ENCODE measurements at regions not wholly inside any gene's neighbourhood (a gene's known extent, or its start where the extent isn't known, plus 50 kb on each side); places are given as distances from the start of the nearest gene placed in this dataset.
"Not testable (repeated sequence)": the region's sequence is repeated elsewhere in the genome, so short reads cannot be mapped to it uniquely, and the experiment has no call there.

DNA sequence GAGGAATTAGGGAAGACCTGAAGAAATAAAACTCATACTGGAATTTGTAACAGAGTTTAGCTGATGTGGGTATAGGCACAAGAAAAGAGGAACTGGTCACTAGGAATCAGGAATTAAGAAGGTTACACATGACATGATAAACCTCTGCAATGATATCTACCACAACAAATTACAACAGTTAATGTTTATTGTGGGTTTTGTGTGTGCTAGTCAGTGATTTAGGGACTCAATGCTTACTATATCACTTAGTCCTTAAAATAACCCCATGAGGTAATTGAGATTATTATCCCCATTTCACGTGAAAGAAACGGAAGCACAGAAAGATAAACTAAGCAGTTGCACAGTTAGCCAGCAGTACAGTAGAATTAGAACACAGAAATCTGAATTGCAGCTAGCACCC lies 415.8 kb upstream of the ZEB2 start:
- DNase-seq (ENCODE audit: low spot score), result no peak

GRCh38 chr2:144935191-144935590 lies 415.3 kb upstream of the ZEB2 start:
- DNase-seq (ENCODE audit: low spot score), result no peak

GRCh38 chr2:144931960-144932359 lies 412.0 kb upstream of the ZEB2 start:
- no peak for DNase-seq (ENCODE audit: low spot score)

- DNase-seq (ENCODE audit: low spot score), result no peak
Measured at GRCh38 chr2:144931480-144931879, 411.6 kb upstream of the ZEB2 start.

GRCh38 chr2:144927429-144927828 lies 407.5 kb upstream of the ZEB2 start:
- no peak for DNase-seq (ENCODE audit: low spot score)

DNA sequence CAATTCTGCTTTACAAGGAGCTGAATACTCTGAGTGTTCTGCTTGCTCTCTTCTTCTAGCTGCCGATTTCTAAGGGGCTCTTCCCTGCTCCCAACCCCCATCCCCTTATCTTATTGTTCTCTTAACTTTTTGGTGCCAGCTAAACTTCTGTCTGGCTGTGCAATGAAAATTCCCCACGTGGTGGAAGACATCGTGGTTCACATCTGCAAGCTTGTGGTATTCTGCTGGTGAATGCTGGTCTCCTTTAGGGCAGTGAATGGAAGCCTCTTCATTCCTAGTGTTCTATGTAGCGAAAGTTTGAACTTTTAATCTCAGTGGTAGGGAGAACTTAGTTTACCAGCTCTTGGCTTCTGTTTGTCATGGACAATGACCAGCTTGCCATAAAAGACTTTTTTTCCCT lies 406.0 kb upstream of the ZEB2 start:
- no peak for DNase-seq (ENCODE audit: low spot score)

DNA sequence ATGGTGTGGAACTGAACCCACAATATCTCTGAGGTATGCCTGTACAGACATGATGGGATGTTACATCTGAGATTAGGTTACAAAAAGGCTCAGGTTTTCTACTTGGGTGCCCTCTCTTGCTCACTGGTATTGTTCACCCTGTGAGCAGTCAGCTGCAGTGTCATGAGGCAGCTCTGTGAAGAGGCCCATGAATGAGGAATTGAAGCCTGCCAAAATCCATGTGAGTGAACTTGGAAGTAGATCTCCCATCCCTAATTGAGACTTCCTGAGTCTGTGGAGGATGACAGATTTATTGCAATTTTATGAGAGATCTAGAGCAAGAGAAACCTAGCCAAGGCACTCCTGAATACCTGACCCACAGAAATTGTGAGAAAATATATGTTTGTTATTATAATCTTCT lies 404.9 kb upstream of the ZEB2 start:
- no peak for DNase-seq (ENCODE audit: low spot score)

- DNase-seq (ENCODE audit: low spot score), result no peak
Measured at GRCh38 chr2:144922519-144922918, 402.6 kb upstream of the ZEB2 start.

- no peak for DNase-seq (ENCODE audit: low spot score)
Measured at GRCh38 chr2:144920755-144921530, 401.0 kb upstream of the ZEB2 start.

DNA sequence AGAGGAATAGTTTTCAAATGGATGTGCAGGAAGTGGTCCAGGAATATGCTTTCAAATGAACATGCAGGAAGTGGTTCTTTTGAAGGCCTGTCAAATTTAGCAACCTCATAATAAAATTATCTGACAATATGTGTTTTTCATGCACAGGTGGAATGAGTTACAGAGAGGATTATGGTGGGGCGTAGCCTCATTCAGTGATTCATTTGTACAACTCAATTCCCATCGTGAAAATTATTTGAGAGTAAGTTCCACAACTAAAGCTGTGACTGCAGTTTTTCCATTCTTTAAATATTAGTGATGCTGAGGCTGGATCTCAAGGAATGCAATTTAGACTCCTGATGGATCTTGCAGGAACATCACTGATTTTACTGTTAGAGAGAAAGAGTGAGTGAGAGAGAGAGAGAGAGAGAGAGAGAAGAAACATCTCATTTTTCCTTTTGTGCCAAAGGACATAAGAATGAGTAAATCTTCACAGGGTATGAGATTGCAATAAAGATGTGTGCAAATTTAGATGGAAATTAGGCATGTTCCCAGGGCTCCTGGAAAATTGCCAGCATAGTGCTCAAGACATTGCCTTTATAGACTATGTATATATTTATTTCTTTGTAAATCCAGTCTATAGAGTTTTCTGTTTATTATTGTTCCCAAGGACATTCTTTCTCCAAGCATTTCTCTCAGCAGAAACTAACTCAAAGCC lies 394.9 kb upstream of the ZEB2 start:
- DNase-seq (ENCODE audit: low spot score), result peak; percentile 7

DNA sequence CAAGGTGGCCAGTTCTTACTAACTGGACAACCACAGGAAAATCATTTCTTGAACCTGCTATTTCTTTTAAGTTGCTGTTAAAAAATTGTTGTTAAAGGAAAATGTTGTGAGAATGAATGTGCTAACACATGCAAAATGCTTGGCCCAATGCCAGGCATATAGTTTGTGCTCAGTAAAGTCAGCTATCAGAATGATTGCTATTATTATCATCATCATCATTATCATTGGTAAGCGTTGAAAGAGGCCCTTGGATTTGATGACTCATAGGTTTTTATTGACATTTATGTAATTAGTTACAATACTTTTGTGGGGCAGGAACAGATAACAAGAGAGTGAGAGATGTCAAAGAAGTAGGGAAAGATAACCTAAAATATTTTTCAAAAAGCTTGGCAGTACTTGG lies 394.2 kb upstream of the ZEB2 start:
- DNase-seq (ENCODE audit: low spot score), result no peak

GRCh38 chr2:144912206-144912605 lies 392.3 kb upstream of the ZEB2 start:
- DNase-seq (ENCODE audit: low spot score), result no peak

DNA sequence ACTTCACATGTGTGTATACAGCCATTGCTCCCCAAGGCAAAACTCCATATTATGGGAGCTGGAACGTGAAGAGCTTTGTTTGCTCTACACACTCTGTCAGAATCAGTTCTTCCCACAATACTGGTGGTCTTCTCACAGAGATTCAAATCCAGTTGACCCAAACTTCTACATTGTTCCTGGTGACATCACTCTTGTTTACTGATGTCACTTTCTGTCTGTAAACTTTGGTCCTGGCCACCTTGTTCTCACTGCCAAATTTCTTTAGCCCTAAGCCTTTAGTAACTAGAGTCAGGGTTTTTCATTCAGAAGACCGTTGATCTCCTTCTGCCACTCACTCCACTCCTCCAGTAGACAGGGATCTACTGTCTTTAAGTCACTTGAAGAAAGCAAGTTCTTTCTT lies 386.0 kb upstream of the ZEB2 start:
- no peak for DNase-seq (ENCODE audit: low spot score)

- no peak for DNase-seq (ENCODE audit: low spot score)
Measured at GRCh38 chr2:144904612-144905011, 384.7 kb upstream of the ZEB2 start.

DNA sequence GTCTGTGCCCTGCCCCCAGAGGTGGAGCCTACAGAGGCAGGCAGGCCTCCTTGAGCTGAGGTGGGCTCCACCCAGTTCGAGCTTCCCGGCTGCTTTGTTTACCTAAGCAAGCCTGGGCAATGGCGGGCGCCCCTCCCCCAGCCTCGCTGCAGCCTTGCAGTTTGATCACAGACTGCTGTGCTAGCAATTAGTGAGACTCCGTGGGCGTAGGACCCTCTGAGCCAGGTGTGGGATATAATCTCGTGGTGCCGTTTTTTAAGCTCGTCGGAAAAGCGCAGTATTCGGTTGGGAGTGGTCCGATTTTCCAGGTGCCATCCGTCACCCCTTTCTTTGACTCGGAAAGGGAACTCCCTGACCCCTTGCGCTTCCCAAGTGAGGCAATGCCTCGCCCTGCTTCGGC lies 383.1 kb upstream of the ZEB2 start:
- not testable (repeated sequence) for DNase-seq (ENCODE audit: low spot score)

DNA sequence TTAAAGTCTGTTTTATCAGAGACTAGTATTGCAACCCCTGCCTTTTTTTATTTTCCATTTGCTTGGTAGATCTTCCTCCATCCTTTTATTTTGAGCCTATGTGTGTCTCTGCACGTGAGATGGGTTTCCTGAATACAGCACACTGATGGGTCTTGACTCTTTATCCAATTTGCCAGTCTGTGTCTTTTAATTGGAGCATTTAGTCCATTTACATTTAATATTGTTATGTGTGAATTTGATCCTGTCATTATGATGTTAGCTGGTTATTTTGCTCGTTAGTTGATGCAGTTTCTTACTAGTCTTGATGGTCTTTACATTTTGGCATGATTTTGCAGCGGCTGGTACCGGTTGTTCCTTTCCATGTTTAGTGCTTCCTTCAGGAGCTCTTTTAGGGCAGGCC lies 381.5 kb upstream of the ZEB2 start:
- DNase-seq (ENCODE audit: low spot score), result not testable (repeated sequence)

DNA sequence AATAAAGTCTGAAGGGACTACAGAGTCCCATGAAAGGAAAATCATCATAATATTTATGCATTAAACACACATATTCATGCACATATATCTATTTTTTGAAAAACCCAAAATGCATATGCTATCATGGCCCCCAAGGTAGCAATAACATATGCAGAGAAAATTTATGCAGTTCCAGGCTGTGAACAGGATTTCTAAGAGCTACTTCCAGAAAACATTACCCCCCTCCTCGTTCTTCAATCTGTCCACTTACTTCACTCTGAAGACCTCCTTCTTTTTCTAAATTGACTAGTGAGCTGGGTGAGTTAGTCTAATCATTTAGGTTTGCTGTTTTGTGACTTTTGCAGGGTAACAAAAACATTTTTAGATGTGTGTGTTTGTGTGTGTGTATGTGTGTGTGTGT lies 376.4 kb upstream of the ZEB2 start:
- DNase-seq (ENCODE audit: low spot score), result no peak

- no peak for DNase-seq (ENCODE audit: low spot score)
Measured at GRCh38 chr2:144894612-144895599, 375.0 kb upstream of the ZEB2 start.

DNA sequence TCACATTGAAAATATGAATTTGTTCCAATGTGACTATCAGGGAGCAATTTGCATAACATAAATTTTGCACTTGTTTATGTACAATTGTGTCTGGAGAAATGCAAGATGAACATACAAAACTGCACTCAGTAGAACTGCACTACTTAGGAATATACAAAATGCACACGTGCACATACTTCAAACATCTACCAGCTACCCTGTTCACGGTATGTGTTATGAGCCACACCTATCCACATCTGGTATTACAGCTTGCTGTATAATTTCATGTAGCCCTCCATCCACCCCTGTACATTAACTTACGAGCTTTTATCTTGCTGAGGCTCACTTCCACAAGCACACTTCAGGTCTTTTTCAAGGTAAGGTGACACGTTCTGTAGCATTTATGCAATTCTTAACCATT lies 373.5 kb upstream of the ZEB2 start:
- no peak for DNase-seq (ENCODE audit: low spot score)

DNA sequence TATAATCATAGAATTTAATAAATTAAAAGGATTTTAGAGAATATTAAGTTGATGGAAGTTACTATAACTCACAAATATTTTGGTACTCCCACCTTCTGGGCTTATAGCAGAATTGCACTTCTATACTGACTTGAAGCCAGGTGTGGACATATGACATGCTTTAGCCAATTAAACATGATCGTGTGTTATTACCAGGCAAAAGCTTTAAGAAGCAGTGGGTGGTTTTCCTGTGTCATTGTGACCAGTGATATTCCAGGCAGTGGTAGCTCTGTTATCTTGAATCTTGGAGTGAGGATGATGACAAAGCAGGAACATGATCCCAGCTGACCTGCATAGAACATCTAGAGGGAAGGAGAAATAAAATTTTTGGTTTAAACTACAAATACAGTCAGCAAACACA lies 370.9 kb upstream of the ZEB2 start:
- peak; percentile 2 for DNase-seq (ENCODE audit: low spot score)

- DNase-seq (ENCODE audit: low spot score), result no peak
Measured at GRCh38 chr2:144889348-144889747, 369.4 kb upstream of the ZEB2 start.

DNA sequence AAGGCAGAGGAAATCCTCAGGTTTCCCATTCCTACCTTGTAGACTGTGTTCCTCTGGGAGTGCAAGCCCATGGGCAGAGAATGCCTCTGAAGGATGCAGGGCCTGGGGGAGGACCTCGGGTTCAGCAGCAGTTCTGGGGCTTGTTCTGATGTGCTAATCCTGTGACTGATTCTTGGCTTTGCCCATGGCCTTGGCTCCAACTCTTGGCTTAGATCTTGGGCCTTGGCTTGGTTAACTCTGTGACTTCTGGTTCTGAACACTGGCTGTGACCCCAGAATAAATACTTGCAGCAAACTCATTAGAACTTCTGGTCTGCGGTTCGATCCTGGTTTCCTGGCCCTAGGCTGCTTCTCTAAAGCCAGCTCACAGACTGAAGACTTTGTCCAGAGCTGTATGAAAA lies 366.9 kb upstream of the ZEB2 start:
- DNase-seq (ENCODE audit: low spot score), result no peak

- no peak for DNase-seq (ENCODE audit: low spot score)
Measured at GRCh38 chr2:144877893-144878292, 358.0 kb upstream of the ZEB2 start.

Data from SW480 (cell line).